ENCODE measurements at regions not wholly inside any gene's neighbourhood (a gene's known extent, or its start where the extent isn't known, plus 50 kb on each side); places are given as distances from the start of the nearest gene placed in this dataset.

GRCh38 chr6:105482227-105482844, 79.5 kb upstream of the PREP start:
- no peak for DNase-seq (ENCODE audit: low read depth in 1 of 2, low spot score in 1 of 2)

GRCh38 chr6:105476978-105477377, 74.1 kb upstream of the PREP start:
- no peak for DNase-seq (ENCODE audit: low read depth in 1 of 2, low spot score in 1 of 2)

GRCh38 chr6:105474234-105474633, 71.4 kb upstream of the PREP start:
- no peak for DNase-seq (ENCODE audit: low read depth in 1 of 2, low spot score in 1 of 2)

GRCh38 chr6:105469946-105470345, 67.1 kb upstream of the PREP start:
- DNase-seq (ENCODE audit: low read depth in 1 of 2, low spot score in 1 of 2) = no peak

- DNase-seq (ENCODE audit: low read depth in 1 of 2, low spot score in 1 of 2) = no peak
These were observed 66.0 kb upstream of the PREP start for GRCh38 chr6:105468850-105469249.

- DNase-seq (ENCODE audit: low read depth in 1 of 2, low spot score in 1 of 2) = no peak
These were observed 58.0 kb upstream of the PREP start for GRCh38 chr6:105460860-105461259.

- DNase-seq (ENCODE audit: low read depth in 1 of 2, low spot score in 1 of 2) = no peak
These were observed 57.0 kb upstream of the PREP start for GRCh38 chr6:105459864-105460263.

- DNase-seq (ENCODE audit: low read depth in 1 of 2, low spot score in 1 of 2) = no peak
These were observed 56.2 kb upstream of the PREP start for GRCh38 chr6:105459049-105459448.

GRCh38 chr6:105458551-105458950, 55.7 kb upstream of the PREP start:
- no peak for DNase-seq (ENCODE audit: low read depth in 1 of 2, low spot score in 1 of 2)

- no peak for DNase-seq (ENCODE audit: low read depth in 1 of 2, low spot score in 1 of 2)
These were observed 55.2 kb upstream of the PREP start for GRCh38 chr6:105458084-105458483.

- no peak for DNase-seq (ENCODE audit: low read depth in 1 of 2, low spot score in 1 of 2)
These were observed 51.1 kb upstream of the PREP start for GRCh38 chr6:105453968-105454367.

GRCh38 chr6:105452924-105453756, 50.3 kb upstream of the PREP start:
- no peak for DNase-seq (ENCODE audit: low read depth in 1 of 2, low spot score in 1 of 2)

Measured in activated T-helper 1 cell treated with anti-CD3 and anti-CD28 coated beads, Interleukin-2, amount 50 U/mL, for 16 hours (primary cell).